ENCODE measurements at regions not wholly inside any gene's neighbourhood (a gene's known extent, or its start where the extent isn't known, plus 50 kb on each side); places are given as distances from the start of the nearest gene placed in this dataset.

DNA sequence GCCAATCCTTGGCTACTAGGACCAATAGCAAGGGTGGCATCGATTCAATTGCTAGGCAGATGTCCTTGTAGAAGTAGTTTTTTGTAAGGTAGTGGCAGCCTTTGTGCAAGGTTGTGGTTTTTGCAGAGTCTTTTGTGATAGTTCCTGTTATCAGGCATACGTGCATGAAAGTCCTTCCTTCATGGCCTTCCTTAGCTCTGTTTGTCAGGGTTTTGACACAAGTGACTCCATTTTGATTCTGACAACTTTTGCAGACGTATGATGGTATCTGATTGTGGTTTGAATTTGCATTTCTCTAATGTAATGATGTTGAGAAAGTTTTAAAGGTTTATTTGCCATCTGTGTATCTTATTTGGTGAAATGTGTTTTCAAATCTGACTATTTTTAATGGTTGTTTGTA, 71.8 kb upstream of the SYPL1 start:
- Histone ChIP-seq H3K4me3 (no peak overlapping the region), H3K4me1 (peaks cover 0 to 14% of the 10 kb centered on the region in 2 donors), H3K36me3 (no peaks in the 10 kb centered on the region), H3K27ac (no peak overlapping the region), H3K9me3 (no peaks in the 10 kb centered on the region), H3K27me3 (no peaks in the 10 kb centered on the region)
- TF ChIP-seq, protein P1, sequence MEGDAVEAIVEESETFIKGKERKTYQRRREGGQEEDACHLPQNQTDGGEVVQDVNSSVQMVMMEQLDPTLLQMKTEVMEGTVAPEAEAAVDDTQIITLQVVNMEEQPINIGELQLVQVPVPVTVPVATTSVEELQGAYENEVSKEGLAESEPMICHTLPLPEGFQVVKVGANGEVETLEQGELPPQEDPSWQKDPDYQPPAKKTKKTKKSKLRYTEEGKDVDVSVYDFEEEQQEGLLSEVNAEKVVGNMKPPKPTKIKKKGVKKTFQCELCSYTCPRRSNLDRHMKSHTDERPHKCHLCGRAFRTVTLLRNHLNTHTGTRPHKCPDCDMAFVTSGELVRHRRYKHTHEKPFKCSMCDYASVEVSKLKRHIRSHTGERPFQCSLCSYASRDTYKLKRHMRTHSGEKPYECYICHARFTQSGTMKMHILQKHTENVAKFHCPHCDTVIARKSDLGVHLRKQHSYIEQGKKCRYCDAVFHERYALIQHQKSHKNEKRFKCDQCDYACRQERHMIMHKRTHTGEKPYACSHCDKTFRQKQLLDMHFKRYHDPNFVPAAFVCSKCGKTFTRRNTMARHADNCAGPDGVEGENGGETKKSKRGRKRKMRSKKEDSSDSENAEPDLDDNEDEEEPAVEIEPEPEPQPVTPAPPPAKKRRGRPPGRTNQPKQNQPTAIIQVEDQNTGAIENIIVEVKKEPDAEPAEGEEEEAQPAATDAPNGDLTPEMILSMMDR (IDR thresholded peaks at IDR 0.05): no peak
- DNase-seq (ENCODE audit: low spot score): no peak

- Histone ChIP-seq H3K4me1 (peaks cover 0 to 25% of the 10 kb centered on the region in 2 donors), H3K27ac (no peak overlapping the region), H3K36me3 (no peaks in the 10 kb centered on the region), H3K4me3 (no peak overlapping the region), H3K27me3 (no peaks in the 10 kb centered on the region), H3K9me3 (no peaks in the 10 kb centered on the region)
- TF ChIP-seq, protein P1 (IDR thresholded peaks at IDR 0.05): no peak
- no peak for DNase-seq (ENCODE audit: low spot score)
Measured at GRCh38 chr7:106182904-106183303, 70.8 kb upstream of the SYPL1 start.

DNA sequence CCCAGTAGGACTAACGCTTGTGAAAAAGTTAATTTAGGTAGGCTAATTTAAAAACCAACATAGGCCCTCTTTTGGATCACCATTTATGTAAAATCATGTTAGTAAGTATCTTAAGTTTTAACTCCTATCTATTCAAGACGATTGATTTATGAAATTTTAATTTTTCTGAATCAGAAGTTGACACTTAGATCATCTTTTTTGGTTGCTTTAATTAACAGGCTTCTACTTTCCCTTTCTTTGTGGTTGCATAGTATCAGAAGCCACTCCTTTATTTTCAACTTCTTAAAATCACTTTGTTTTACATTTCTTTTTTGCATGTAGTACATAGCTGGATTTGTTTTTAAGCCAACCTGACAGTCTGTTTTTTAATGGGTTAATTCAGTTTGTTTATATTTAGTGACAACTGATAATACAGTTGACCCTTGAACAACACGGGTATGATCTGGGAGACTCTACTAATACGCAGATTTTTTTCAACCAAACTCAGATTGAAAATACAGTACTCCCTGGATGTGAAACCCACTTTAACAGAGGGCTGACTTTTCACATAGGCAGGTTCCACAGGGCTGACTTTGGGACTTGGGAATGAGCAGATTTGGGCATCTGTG, 69.7 kb upstream of the SYPL1 start:
- no peaks in the 10 kb centered on the region for H3K27me3 ChIP-seq
- H3K36me3 ChIP-seq: no peaks in the 10 kb centered on the region
- no peaks in the 10 kb centered on the region for H3K9me3 ChIP-seq
- H3K27ac ChIP-seq: no peak overlapping the region
- no peak overlapping the region for H3K4me3 ChIP-seq
- peaks cover 0 to 36% of the 10 kb centered on the region in 2 donors for H3K4me1 ChIP-seq
- DNase-seq (ENCODE audit: low spot score): no peak
- TF ChIP-seq, protein P1 (IDR thresholded peaks at IDR 0.05): no peak

DNA sequence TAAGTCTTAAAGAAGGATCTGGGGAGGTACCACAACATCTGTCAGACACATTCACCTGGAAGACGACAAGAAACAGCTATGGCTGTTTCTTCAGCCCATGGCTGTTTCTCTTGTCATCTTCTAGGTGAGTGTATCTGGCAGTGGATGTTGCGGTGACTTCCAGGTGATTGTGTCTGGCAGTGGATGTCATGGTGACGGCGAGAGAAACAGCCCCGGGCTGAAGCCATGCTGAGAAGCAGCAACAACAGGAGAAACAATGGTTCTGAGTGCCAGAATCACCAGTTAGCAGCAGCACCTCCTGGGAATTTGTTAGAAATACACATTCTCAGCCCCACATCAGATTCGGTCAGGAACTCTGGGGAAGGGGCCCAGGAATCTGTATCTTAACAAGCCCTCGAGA, 68.6 kb upstream of the SYPL1 start:
- no peak overlapping the region for H3K27ac ChIP-seq
- H3K36me3 ChIP-seq: no peaks in the 10 kb centered on the region
- no peak overlapping the region for H3K4me3 ChIP-seq
- H3K4me1 ChIP-seq: peaks cover 0 to 40% of the 10 kb centered on the region in 2 donors
- no peaks in the 10 kb centered on the region for H3K9me3 ChIP-seq
- no peaks in the 10 kb centered on the region for H3K27me3 ChIP-seq
- DNase-seq (ENCODE audit: low spot score): no peak
- TF ChIP-seq, protein P1 (IDR thresholded peaks at IDR 0.05): no peak

GRCh38 chr7:106179256-106179655, 67.1 kb upstream of the SYPL1 start:
- H3K27ac ChIP-seq: peak overlapping the region; percentile 42 to 64
- no peak for DNase-seq (ENCODE audit: low spot score)

More at GRCh38 chr7:106179256-106179655, 67.1 kb upstream of the SYPL1 start:
- no peak overlapping the region for H3K4me3 ChIP-seq
- no peaks in the 10 kb centered on the region for H3K9me3 ChIP-seq
- TF ChIP-seq, protein P1 (IDR thresholded peaks at IDR 0.05): no peak
- no peaks in the 10 kb centered on the region for H3K36me3 ChIP-seq
- peaks cover 0 to 40% of the 10 kb centered on the region in 2 donors for H3K4me1 ChIP-seq
- H3K27me3 ChIP-seq: no peaks in the 10 kb centered on the region

Data from right atrium auricular region (tissue), 2 donors.